Psoas muscle (tissue), 7 donors: ENCODE measurements at regions not wholly inside any gene's neighbourhood (a gene's known extent, or its start where the extent isn't known, plus 50 kb on each side); places are given as distances from the start of the nearest gene placed in this dataset.

ENCODE experiments used
- ATAC-seq, 4 donors: fragments of 200-7000 bp; cut with Tn5 transposase; one replicate each; pipeline ENCODE4 v1.9.1; 2020; ENCODE audit warnings: moderate library complexity in 3 of 4, mild to moderate bottlenecking in 2 of 4
- DNase-seq, 2 donors: peaks; one replicate each; pipeline ENCODE4 v3.0.0-alpha.2; 2020
- H3K27ac ChIP-seq: fragments of 200-600 bp; one replicate; pipeline ENCODE4 v1.8.0; 2022
- H3K27me3 ChIP-seq, 3 donors: fragments of 200-600 bp in 1 of 3; one replicate each; pipeline versions ENCODE4 v1.6.1 to v1.8.0; 2013 to 2022; ENCODE audit warnings: low read length in 2 of 3, mild to moderate bottlenecking in 2 of 3, moderate library complexity in 1 of 3; ENCODE audit not compliant: insufficient read depth in 3 of 3
- H3K36me3 ChIP-seq, 2 donors: fragments of 200-600 bp in 1 of 2; one replicate each; pipeline versions ENCODE4 v1.6.1 to v1.8.0; 2013 to 2022; ENCODE audit warnings: low read depth in 1 of 2, mild to moderate bottlenecking in 1 of 2, moderate library complexity in 1 of 2; ENCODE audit not compliant: insufficient read depth in 1 of 2
- H3K4me1 ChIP-seq: fragments of 200-600 bp; one replicate; pipeline ENCODE4 v1.8.0; 2022
- H3K4me3 ChIP-seq: fragments of 200-600 bp; one replicate; pipeline ENCODE4 v1.8.0; 2022; ENCODE audit warnings: mild to moderate bottlenecking
- H3K9me3 ChIP-seq: fragments of 200-600 bp; one replicate; pipeline ENCODE4 v1.8.0; 2022
- WGBS, 3 donors: extraction: QIAGEN DNeasy Blood & Tissue Kit; methylation state at CpG; one replicate each; pipeline versions ENCODE4 v1.1.6 to v1.1.7; 2013; 5-methylcytosine and 5-hydroxymethylcytosine counted together
- intact Hi-C, 2 donors: fragments of 100-400 bp; cut with DNase I; formaldehyde crosslinking; loops; one replicate each; pipeline versions ENCODE4 v1.11.0 to v1.14.2; 2022
- TF ChIP-seq, protein P1 (sequence below): fragments of 200-600 bp; IDR thresholded peaks from one replicate; pipeline ENCODE4 v1.8.0; 2022; ENCODE audit warnings: antibody characterized with exemption
- donor health status: healthy with polysubstance abuse.
- donor health status: DM: no; HTN: no; CAD: no; lungs with moderate emphysema.
- donor health status: Bipolar disorder and iron deficiency.
- donor health status: healthy.
- donor health status: DM: yes; HTN: yes; CAD: no.
- donor health status: DM: no; HTN: no; CAD: no.
- donor health status: DM: yes; HTN: yes; CAD: no.

- intact Hi-C loops, result no loop called here
- Histone ChIP-seq H3K4me1 (no peaks in the 10 kb centered on the region), H3K27ac (no peak overlapping the region), H3K27me3 (no peaks in the 10 kb centered on the region), H3K36me3 (no peaks in the 10 kb centered on the region), H3K9me3 (no peaks in the 10 kb centered on the region), H3K4me3 (no peak overlapping the region)
- TF ChIP-seq, protein P1, sequence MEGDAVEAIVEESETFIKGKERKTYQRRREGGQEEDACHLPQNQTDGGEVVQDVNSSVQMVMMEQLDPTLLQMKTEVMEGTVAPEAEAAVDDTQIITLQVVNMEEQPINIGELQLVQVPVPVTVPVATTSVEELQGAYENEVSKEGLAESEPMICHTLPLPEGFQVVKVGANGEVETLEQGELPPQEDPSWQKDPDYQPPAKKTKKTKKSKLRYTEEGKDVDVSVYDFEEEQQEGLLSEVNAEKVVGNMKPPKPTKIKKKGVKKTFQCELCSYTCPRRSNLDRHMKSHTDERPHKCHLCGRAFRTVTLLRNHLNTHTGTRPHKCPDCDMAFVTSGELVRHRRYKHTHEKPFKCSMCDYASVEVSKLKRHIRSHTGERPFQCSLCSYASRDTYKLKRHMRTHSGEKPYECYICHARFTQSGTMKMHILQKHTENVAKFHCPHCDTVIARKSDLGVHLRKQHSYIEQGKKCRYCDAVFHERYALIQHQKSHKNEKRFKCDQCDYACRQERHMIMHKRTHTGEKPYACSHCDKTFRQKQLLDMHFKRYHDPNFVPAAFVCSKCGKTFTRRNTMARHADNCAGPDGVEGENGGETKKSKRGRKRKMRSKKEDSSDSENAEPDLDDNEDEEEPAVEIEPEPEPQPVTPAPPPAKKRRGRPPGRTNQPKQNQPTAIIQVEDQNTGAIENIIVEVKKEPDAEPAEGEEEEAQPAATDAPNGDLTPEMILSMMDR, result no peak
- DNase-seq (no peak), ATAC-seq (no peak)
- WGBS, 3 donors, result 75 to 87% (median 81%) methylated on average over 6 of the region's 6 CpGs
These were observed 65.8 kb downstream of the BOD1 start for GRCh38 chr5:173550641-173551040.

GRCh38 chr5:173549644-173550043, 66.8 kb downstream of the BOD1 start:
- no peak for DNase-seq
- Histone ChIP-seq H3K27me3 (no peaks in the 10 kb centered on the region), H3K4me1 (no peaks in the 10 kb centered on the region), H3K36me3 (no peaks in the 10 kb centered on the region), H3K4me3 (no peak overlapping the region), H3K27ac (no peak overlapping the region), H3K9me3 (no peaks in the 10 kb centered on the region)
- 77 to 88% (median 87%) methylated on average over 3 of the region's 3 CpGs for WGBS, 3 donors
- intact Hi-C loops, result no loop called here
- TF ChIP-seq, protein P1, result no peak
- no peak for ATAC-seq

GRCh38 chr5:173547579-173547978, 68.9 kb downstream of the BOD1 start:
- 84 to 92% (median 90%) methylated on average over 3 of the region's 3 CpGs for WGBS, 3 donors

DNA sequence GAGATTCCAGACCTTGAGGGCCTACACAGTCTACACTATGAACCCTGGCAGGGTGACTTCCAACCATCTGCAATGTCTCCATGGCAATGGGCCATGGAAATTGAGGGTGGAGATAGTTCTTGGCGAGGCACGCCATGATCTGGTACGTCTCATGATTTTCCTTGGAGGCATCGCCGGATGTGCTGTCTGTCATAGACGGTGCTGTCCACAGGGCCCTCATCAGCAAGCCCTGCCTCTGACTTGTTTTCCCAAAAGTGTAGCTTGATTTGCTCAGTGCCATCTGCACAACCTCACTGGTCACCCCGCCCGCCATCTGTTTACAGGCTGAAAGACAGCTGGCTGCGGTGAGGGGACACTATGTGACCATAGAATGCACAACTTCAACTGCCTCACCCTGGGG, 73.5 kb downstream of the BOD1 start:
- TF ChIP-seq, protein P1, result no peak
- Histone ChIP-seq H3K27me3 (no peaks in the 10 kb centered on the region), H3K4me1 (peaks cover 9% of the 10 kb centered on the region), H3K36me3 (no peaks in the 10 kb centered on the region), H3K9me3 (no peaks in the 10 kb centered on the region), H3K27ac (no peak overlapping the region), H3K4me3 (no peak overlapping the region)
- WGBS, 3 donors, result 81 to 90% (median 87%) methylated on average over 9 of the region's 9 CpGs
- DNase-seq (no peak), ATAC-seq (no peak)
- intact Hi-C loops, result no loop called here

More at GRCh38 chr5:173547579-173547978, 68.9 kb downstream of the BOD1 start:
- ATAC-seq (no peak), DNase-seq (no peak)
- no peak overlapping the region for H3K27ac ChIP-seq
- no peaks in the 10 kb centered on the region for H3K27me3 ChIP-seq
- intact Hi-C loops, result no loop called here
- H3K36me3 ChIP-seq, result no peaks in the 10 kb centered on the region
- no peak overlapping the region for H3K4me3 ChIP-seq
- H3K4me1 ChIP-seq, result no peaks in the 10 kb centered on the region
- H3K9me3 ChIP-seq, result no peaks in the 10 kb centered on the region
- TF ChIP-seq, protein P1, result no peak

- Histone ChIP-seq H3K27me3 (no peaks in the 10 kb centered on the region), H3K36me3 (no peaks in the 10 kb centered on the region), H3K9me3 (no peaks in the 10 kb centered on the region), H3K27ac (no peak overlapping the region), H3K4me3 (no peak overlapping the region), H3K4me1 (peaks cover 13% of the 10 kb centered on the region)
- TF ChIP-seq, protein P1, result no peak
- ATAC-seq, result no peak
- intact Hi-C loops, result no loop called here
- 85 to 95% (median 86%) methylated on average over 4 of the region's 4 CpGs for WGBS, 3 donors
- no peak for DNase-seq
These were observed 74.3 kb downstream of the BOD1 start for GRCh38 chr5:173542159-173542558.
